HepG2 (cell line): ENCODE measurements at regions not wholly inside any gene's neighbourhood (a gene's known extent, or its start where the extent isn't known, plus 50 kb on each side); places are given as distances from the start of the nearest gene placed in this dataset.

Experiments used
- CHD2 ChIP-seq: IDR thresholded peaks from 2 replicates; pipeline ENCODE4 v1.6.1; 2011; ENCODE audit warnings: low read depth, low read length, improper control_type of control experiment
- RBM22 ChIP-seq: fragments of 200-400 bp; formaldehyde crosslinking; optimal IDR thresholded peaks from 2 replicates; pipeline ENCODE3; 2017; ENCODE audit warnings: mild to moderate bottlenecking, low read length, moderate library complexity

GRCh38 chr2:67108231-67108630 lies 288.9 kb upstream of the ETAA1 start:
- TF ChIP-seq CHD2 (no peak), RBM22 (no peak)
